ENCODE measurements at regions not wholly inside any gene's neighbourhood (a gene's known extent, or its start where the extent isn't known, plus 50 kb on each side); places are given as distances from the start of the nearest gene placed in this dataset.

- TF ChIP-seq CTCF (IDR thresholded peaks at IDR 0.05) (no peak), ELF4 (CRISPR knock-in tag; IDR thresholded peaks at IDR 0.05; ENCODE audit: low read depth) (no peak), ESRRA (CRISPR knock-in tag; IDR thresholded peaks at IDR 0.05; ENCODE audit: borderline replicate concordance) (no peak), MAX (CRISPR knock-in tag; IDR thresholded peaks at IDR 0.05) (no peak), ATF3 (CRISPR knock-in tag; conservative IDR thresholded peaks at IDR 0.05) (no peak), HMGXB4 (CRISPR knock-in tag; IDR thresholded peaks at IDR 0.05) (no peak), USF1 (CRISPR knock-in tag; IDR thresholded peaks at IDR 0.05) (no peak), SP1 (CRISPR knock-in tag; conservative IDR thresholded peaks at IDR 0.05) (no peak)
Observed at GRCh38 chr16:25566183-25566582, 125.6 kb upstream of the HS3ST4 start.

All from WTC11 (cell line).